GM12891 (cell line): ENCODE measurements at regions not wholly inside any gene's neighbourhood (a gene's known extent, or its start where the extent isn't known, plus 50 kb on each side); places are given as distances from the start of the nearest gene placed in this dataset.

Source experiments
- DNase-seq: peaks from one replicate; pipeline ENCODE4 v3.0.0; 2011; ENCODE audit warnings: low spot score; ENCODE audit not compliant: insufficient read length
- FAIRE-seq: peaks from 2 replicates; lab custom pipeline; 2011; peaks lifted over from hg19 to GRCh38; lab: Jason Lieb, UNC
- PAX5 ChIP-seq: IDR thresholded peaks from 2 replicates; pipeline ENCODE4 v1.6.1; 2011; ENCODE audit warnings: low read length, moderate library complexity, mild to moderate bottlenecking; ENCODE audit not compliant: insufficient read depth, severe bottlenecking
- POLR2A ChIP-seq: IDR thresholded peaks from 2 replicates; pipeline ENCODE4 v1.6.1; 2011; ENCODE audit warnings: low read depth, low read length, control low read depth
- POLR2AphosphoS5 ChIP-seq: IDR thresholded peaks from 2 replicates; pipeline ENCODE4 v1.6.1; 2011; ENCODE audit warnings: low read depth, low read length, control low read depth
- POU2F2 ChIP-seq: IDR thresholded peaks from 2 replicates; pipeline ENCODE4 v1.6.1; 2011; ENCODE audit warnings: low read depth, mild to moderate bottlenecking, control low read depth, low read length, moderate library complexity
- SPI1 ChIP-seq: IDR thresholded peaks from 2 replicates; pipeline ENCODE4 v1.6.1; 2011; ENCODE audit warnings: low read depth, low read length, control low read depth
- TAF1 ChIP-seq: IDR thresholded peaks from 2 replicates; pipeline ENCODE4 v1.6.1; 2011; ENCODE audit warnings: low read depth, low read length, control low read depth

GRCh38 chr1:114342376-114342775, 168.6 kb downstream of the TRIM33 start:
- TF ChIP-seq TAF1 (no peak), PAX5 (no peak), SPI1 (no peak), POLR2AphosphoS5 (no peak), POLR2A (no peak), POU2F2 (no peak)
- DNase-seq (no peak), FAIRE-seq (no peak)

- TF ChIP-seq PAX5 (no peak), POLR2AphosphoS5 (no peak), TAF1 (no peak), SPI1 (no peak), POU2F2 (no peak), POLR2A (no peak)
- DNase-seq (no peak), FAIRE-seq (no peak)
These were observed 169.1 kb downstream of the TRIM33 start for GRCh38 chr1:114341856-114342255.

- FAIRE-seq (no peak), DNase-seq (no peak)
- TF ChIP-seq POU2F2 (no peak), POLR2A (no peak), SPI1 (no peak), PAX5 (no peak), POLR2AphosphoS5 (no peak), TAF1 (no peak)
These were observed 169.7 kb downstream of the TRIM33 start for GRCh38 chr1:114341299-114341698.

GRCh38 chr1:114340892-114341291, 170.1 kb downstream of the TRIM33 start:
- TF ChIP-seq SPI1 (no peak), PAX5 (no peak), POLR2AphosphoS5 (no peak), TAF1 (no peak), POU2F2 (no peak), POLR2A (no peak)
- FAIRE-seq (no peak), DNase-seq (no peak)

GRCh38 chr1:114339379-114339778, 171.6 kb downstream of the TRIM33 start:
- DNase-seq (no peak), FAIRE-seq (no peak)
- TF ChIP-seq POLR2A = no peak
- no peak for TF ChIP-seq POLR2AphosphoS5
- TF ChIP-seq POU2F2 = no peak
- TF ChIP-seq TAF1 = no peak
- TF ChIP-seq PAX5 = no peak
- no peak for TF ChIP-seq SPI1

GRCh38 chr1:114338191-114338890, 172.7 kb downstream of the TRIM33 start:
- FAIRE-seq (no peak), DNase-seq (no peak)
- TF ChIP-seq SPI1 = no peak
- TF ChIP-seq TAF1 = no peak
- TF ChIP-seq POLR2A = no peak
- no peak for TF ChIP-seq PAX5
- TF ChIP-seq POU2F2 = no peak
- no peak for TF ChIP-seq POLR2AphosphoS5

- TF ChIP-seq SPI1 = no peak
- no peak for TF ChIP-seq POLR2A
- no peak for TF ChIP-seq PAX5
- TF ChIP-seq POLR2AphosphoS5 = no peak
- no peak for TF ChIP-seq POU2F2
- TF ChIP-seq TAF1 = no peak
- no peak for DNase-seq
- no peak for FAIRE-seq
These were observed 173.6 kb downstream of the TRIM33 start for GRCh38 chr1:114337417-114337816.

- TF ChIP-seq TAF1 = no peak
- no peak for TF ChIP-seq PAX5
- TF ChIP-seq POLR2AphosphoS5 = no peak
- no peak for TF ChIP-seq POLR2A
- no peak for TF ChIP-seq SPI1
- TF ChIP-seq POU2F2 = no peak
- DNase-seq (no peak), FAIRE-seq (no peak)
These were observed 174.6 kb downstream of the TRIM33 start for GRCh38 chr1:114336360-114336759.

- DNase-seq = no peak
- FAIRE-seq = no peak
- TF ChIP-seq POU2F2 (no peak), POLR2AphosphoS5 (no peak), PAX5 (no peak), TAF1 (no peak), POLR2A (no peak), SPI1 (no peak)
These were observed 175.7 kb downstream of the TRIM33 start for GRCh38 chr1:114335273-114335672.

- DNase-seq (no peak), FAIRE-seq (no peak)
- TF ChIP-seq PAX5 (no peak), POLR2AphosphoS5 (no peak), POU2F2 (no peak), TAF1 (no peak), POLR2A (no peak), SPI1 (no peak)
These were observed 176.7 kb downstream of the TRIM33 start for GRCh38 chr1:114334297-114334696.
